T-helper 2 cell (primary cell): ENCODE measurements at regions not wholly inside any gene's neighbourhood (a gene's known extent, or its start where the extent isn't known, plus 50 kb on each side); places are given as distances from the start of the nearest gene placed in this dataset.
"Not testable (repeated sequence)": the region's sequence is repeated elsewhere in the genome, so short reads cannot be mapped to it uniquely, and the experiment has no call there.

Experiments used
- DNase-seq, 5 experiments: peaks; one replicate each; pipeline versions ENCODE4 v3.0.0 to v3.0.0-alpha.2; 2012 to 2022

DNA sequence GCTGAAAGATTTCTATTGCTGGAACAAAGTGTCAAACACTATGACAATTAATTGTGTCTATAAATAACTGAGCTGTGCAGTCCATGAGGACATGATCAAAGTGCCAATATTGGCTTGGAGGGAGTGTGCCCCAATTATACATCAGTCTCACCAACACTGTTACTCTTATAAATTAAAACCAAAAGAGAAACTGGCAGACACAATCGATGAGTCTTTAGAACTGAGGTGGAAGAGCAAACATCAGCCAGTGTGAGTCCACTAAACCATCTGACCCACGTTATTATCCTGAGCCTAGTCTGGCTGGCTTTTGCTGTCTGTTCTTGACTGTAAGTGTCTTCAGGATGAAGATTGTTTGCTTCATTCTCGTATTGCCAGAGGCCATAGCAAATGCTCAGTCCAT lies 98.9 kb downstream of the OLIG3 start:
- DNase-seq: no peak

DNA sequence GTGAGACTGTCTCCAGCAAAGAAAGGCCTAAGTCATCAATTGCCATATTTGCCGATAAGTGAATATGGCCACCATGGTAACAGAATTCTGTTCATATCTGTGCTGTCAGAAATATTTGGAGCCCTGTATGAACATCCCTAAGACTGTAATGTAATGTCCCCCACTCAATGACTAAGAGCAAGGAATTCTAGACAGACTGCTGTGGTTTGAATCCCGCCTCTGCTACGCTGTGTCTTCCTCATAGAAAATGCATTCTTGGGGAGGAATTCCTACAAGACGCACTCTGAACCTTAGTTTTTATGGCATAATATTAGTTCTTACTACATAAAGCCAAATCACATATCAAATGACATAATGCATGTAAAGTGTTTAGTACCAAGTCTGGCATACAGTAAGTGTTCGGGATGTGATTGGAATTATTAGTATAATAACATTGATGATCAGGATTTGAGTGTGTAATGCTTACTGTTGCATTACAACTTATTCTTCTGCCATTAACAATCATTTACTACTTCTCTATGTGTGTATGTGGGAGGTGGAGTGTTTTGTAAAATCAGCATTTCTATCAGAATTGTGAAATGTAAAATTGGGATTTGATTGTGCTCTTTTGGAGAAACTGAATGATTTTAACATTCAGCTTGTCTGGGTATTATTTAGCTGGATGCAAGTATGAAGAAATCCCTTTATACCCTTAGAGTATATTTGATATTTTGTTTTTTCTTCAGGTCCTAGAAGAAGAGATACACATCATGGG lies 103.0 kb downstream of the OLIG3 start:
- DNase-seq: no peak

DNA sequence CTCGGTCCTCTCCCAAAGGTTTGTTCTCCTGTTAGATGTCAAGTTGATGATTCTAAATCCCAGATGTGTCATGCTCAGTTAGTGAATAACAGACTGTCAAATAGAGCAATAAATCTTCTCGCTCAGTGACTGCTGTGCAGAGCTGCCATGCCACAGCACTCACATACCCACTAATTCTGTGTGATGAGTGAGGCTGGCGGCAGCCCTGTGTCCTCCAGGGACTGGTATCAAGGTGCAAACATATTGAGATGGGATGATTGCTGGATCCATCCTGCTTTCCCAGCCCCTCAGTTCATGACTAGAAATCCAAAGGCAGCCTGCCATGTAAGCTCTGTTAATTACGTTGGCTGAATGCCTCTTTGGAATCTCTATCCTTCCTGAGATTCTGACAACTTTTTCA lies 103.9 kb downstream of the OLIG3 start:
- DNase-seq: no peak

DNA sequence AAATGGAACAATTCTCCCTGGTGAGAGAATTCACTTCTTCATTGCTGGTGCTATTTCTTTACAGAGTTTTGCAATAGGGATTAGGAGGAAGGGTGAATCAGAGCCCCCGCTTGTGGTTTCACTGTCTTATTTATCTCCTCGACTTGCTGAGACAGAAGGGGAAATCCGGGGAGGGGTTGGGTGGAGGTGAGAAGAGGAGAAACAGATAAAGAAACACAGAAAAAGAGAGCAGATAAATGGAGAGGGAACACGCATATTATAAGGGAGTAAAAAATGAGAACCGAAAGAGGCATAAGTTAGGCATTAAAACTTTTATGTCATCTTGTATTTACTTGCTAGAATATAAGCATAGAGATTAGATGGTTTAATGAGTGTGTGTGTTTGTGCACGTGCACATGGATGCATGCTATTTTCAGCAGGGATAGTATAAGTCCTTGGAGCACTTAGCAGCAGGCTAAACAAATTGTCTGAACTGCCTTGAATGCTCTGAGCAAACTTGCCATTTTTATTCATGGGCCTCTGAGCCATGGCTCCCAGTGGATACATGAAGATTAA lies 105.0 kb downstream of the OLIG3 start:
- peak in 4 of 5 experiments; percentile 23 to 92 (median 65) for DNase-seq

DNA sequence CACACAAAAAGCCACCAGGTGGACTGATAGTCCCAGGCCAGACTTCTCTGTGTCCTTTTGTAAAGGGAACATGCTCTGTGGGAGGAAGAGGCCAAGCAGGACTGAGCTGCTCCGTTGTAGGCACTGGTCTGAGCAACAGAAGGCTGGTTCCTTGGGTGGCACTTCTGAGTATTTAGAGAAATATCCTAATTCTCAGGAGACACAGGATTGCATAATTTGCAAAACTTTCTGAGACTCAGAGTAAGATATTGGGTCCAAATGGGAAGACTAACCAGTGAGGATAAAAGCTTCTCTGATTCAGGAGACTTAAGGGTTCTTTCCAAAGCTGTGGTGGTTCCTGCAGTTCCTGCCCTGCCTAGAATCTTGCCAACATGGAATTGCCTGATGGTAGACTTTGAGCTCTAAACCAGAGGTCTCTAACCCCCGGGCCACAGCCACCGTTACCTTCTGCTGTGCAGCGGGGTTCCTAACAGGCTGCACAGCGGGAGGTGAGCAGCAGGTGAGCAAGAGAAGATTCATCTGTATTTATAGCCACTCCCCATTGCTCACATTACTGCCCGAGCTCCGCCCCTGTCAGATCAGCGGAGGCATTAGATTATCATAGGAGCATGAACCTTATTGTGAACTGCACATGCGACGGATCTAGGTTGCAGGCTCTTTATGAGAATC lies 107.0 kb downstream of the OLIG3 start:
- no peak for DNase-seq

DNA sequence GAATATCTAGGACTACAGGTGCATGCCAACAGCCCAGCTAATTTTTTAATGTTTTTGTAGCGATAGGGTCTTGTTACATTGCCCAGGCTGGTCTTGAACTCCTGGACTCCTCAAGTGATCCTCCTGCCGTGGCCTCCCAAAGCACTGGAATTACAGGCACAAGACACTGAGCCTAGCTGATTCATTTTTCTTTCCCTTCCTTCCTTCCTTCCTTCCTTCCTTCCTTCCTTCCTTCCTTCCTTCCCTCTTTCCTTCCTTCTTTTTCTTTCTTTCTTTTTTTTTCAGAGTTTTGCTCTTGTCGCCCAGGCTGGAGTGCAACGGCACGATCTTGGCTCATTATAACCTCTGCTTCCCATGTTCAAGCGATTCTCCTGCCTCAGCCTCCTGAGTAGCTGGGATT lies 110.9 kb downstream of the OLIG3 start:
- DNase-seq: not testable (repeated sequence)

DNA sequence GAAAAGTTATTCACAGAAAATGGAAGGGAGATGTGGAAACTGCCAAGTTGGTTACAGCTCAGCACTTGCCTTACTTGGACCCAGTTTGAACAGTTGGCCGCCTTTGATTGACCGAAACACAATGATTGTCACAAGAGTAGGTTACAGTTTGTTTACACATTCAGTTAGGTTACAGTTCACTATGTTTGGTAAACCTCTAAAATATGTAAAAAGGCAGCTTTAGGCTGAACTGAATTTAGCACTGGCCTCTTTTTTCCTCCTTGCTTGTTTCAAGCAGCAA lies 116.2 kb downstream of the OLIG3 start:
- DNase-seq: no peak

DNA sequence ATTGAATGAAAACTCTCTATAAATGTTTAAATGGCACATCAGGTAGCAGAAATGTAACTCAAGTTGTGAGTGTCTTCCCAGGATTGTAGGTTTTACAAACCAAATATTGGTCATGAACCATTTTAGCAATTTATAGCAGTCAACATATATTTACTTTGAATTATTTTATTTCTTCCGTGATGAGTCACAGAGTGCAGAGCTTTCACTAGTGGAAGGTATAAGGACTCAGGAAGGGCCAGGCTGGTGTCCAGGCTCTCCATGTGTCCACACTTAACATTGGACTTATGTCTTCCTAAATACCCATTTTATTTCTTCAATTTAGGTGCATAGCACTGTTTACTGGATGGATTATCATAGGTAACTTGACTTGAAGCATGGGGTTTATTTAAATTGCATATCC lies 120.9 kb downstream of the OLIG3 start:
- DNase-seq: no peak

DNA sequence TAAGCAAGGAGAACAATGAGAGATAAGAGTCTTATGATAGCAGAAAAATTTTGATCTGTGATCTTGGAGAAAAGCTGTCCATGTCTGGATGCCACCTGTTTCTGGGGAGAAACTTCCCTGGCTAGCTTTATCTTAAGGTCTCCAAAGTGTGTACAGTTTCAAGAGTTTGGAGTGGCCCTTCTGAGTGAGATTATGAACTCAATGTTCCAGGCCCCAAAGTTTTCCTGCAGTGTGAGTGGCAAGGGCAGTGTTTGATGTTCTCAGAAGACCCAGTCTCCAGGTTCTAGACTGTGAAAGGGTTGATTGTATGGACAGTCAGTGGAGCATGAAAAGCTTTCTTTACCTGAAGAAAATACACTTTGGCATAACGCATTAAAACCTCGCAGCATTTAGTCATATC lies 121.7 kb downstream of the OLIG3 start:
- DNase-seq: no peak

DNA sequence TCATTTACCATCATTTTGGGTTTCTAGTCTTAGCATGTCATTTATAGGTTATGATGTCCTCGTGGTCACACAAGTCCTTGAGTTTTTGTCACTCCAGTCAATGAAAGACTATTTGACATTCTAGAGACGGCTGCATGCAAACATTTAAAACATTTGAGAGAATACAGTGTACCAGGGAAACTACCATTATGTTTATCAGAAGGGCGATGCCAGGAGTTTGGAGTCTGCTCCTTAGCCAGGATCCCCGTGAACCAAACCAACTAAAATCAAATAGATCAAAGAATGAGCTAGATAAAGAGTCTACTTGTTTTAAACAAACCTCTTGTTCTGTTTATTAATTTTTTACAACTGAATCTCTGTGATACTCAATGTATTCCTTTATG lies 122.6 kb downstream of the OLIG3 start:
- DNase-seq: no peak

DNA sequence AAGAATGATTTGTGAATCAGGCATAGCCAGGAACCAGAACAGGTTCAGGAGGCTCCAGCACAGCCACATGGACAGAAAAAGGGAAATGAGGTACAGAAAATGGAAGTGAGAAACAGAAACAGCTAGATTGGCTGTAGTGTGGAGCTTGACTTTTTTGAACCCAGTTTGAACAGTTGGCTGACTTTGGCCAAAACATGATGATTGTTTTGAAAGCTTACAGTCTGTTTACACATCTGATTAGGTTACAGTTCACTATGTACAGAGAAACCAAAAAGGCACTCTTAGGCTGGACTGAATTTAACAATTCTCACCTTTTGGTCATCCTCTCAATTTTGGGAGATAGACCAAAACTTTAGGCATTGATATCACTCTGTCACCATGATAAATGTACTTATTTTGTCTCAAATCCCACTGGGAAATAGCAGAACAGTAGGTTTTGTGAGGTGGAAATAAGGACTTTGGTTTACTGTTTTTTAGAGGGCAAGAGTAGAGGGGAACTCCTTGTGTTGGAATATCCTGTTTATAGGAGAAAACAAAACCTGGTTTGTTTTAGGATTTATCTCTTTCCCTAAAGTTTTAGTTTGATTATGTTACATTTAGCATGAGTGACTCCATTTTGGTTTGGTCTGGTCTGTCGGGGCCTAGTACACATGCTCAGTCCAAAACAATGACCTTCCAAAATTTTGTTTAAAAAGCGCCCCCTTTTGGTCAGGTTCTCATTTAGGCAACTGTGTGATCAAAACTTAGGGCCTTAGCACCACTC lies 123.1 kb downstream of the OLIG3 start:
- DNase-seq: no peak

DNA sequence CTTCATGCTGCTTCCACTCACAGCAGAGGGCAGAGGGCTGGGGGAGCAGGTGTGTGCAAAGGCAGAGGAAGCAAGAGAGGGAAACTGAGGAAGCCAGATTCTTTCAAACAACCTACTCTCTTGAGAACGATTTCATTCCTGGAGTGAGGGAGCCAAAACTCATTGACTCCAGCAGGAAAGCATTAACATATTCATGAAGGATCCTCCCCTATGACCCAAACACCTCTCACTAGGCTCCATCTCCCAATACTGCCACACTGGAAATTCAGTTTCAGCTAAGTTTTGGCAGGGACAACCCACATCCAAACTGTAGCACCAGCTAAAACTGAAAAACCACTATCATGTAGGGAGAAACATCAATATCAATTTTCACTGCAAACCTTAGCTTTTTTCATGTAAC lies 125.1 kb downstream of the OLIG3 start:
- no peak for DNase-seq

DNA sequence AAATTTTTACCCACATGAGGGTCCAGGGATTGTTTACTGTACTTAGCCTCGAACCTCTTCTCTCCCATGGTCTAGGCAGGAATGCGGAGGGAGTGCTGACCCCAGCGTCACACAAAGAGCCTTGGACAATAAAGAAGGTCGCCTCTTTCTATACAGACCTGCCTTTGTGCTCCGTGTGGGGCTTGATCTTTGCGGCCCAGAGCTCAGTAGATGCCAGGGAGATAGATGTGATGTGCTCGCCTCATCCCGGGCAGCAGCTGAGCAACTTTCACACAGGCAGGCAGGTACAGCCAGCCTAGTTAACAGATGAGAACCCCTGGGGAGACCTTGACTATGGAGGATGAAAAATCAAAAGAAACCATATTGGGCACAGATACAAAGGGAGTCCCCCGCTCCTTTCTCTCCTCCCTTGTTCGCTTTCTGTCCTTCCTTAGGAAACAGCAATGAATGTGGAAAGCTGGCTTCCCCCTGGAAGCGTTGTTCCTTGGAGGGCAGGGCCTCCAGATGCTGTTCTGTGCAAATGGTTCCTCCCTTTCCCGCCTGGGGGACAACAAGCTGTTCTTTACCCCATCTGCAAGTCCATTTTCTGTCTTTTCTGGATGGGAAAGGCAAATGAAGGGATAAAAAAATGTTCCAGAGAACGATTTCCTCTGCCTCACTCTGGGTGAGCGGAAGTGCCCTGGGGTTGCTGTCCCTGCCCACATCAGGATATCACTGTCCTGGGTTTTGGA lies 128.3 kb downstream of the OLIG3 start:
- no peak for DNase-seq

DNA sequence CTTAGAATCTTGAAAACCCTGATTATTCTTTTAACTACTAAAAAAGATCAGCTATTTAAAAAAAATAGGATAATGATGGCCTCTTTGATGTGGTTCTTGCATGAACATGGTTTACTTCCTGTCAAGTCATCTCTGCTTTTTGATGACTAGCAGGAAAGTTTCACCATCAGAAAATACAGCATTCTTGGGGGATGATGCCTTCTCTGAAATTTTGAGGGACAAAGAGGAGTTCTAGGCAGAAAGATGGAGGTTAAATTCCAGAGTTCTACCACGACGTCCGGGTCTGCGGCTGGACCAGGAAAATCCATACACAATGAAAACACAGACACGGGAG lies 130.4 kb downstream of the OLIG3 start:
- peak in 2 of 5 experiments; percentile 38 to 83 for DNase-seq

DNA sequence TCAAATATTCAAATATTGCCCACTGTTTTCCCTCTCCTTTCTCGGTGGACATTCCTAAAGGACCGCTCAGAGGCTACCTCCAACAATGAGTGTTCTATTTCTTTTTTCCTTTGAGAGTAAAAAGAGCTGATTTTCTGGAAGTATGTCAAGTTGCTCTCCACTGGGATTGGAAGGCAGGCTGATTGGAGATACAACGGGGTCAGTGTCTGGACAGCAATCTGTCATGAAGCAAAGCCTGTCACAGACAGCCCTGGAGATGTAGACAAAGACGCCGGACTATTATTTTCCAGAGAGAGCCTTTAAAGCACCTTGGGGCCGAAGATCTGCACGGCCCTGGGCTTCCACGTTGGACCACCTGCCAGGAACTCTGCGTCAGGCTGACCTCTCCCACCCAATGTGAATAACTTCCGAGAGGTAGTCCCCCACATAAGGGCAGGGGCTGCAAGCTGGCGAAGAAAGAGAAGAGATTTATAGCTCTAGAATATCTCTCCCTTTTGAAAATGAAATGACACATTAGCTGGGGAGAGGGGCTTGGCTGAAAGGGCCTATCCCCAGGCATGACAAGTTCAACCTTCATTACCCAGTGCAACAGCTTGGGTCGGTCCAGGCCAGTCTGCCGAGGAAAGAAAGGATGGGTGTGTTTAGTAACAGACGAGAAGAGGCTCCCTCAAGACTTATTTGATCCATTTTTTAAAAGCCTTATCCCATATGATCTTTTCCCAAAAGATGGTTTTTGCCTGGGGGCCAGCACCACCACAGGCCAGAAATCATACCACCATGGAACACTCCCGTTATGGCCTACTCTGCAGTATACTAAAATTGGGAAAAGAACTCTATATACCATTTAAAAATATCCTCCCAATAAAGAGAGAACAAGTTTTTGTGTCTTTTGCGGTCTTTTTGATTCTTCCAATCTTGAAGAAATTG lies 131.1 kb downstream of the OLIG3 start:
- DNase-seq: no peak

DNA sequence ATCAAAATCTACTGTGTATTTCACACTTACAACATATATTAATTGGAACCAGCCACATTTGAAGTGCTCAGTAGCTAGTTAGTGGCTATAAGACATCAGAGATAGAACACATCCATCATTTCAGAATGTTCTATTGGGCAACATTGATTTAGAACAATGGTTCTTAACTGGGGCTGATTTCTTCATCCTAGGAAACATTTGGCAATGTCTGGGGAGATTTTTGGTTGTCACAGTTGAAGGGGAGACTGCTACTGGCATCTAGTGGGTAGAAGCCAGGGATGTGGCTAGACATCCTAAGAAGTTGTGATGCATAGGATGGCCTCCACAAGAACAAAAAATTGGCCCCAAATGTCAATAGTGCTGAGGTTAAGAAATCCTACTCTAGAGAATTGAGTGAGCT lies 132.5 kb downstream of the OLIG3 start:
- no peak for DNase-seq

DNA sequence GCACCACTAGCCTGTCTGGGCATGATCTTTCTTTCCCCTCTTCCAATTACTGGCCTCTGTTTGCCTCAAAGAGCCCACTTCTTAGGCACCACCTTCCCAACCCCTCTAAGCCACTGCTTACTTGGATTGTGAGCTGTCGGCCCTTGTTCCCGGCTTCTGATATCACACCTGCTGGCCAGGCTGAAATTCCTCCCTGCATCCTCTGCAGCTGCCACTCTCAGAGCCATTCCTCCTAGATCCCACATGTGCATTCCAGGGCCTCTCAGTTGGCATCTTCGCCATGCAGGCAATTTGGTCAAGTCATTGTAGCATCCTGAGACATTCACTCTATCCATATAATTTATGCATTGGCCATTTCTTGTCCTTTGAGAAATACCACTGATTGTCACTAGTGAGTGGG lies 135.9 kb downstream of the OLIG3 start:
- DNase-seq: no peak

DNA sequence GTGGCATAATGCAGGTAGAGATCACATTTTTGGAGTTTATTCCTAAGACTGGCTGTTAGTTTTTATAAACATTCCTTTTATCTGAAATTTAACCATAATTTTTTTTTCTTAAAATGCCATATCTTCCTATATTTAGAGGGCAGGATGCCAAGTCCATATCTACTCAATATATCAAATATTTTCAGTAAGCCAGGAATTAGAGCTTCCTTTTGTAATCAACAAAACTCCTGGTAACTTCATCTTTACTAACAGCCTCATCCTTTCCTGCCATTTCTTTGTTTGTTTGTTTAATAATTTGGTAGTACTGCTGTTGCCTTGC lies 136.3 kb downstream of the OLIG3 start:
- no peak for DNase-seq

DNA sequence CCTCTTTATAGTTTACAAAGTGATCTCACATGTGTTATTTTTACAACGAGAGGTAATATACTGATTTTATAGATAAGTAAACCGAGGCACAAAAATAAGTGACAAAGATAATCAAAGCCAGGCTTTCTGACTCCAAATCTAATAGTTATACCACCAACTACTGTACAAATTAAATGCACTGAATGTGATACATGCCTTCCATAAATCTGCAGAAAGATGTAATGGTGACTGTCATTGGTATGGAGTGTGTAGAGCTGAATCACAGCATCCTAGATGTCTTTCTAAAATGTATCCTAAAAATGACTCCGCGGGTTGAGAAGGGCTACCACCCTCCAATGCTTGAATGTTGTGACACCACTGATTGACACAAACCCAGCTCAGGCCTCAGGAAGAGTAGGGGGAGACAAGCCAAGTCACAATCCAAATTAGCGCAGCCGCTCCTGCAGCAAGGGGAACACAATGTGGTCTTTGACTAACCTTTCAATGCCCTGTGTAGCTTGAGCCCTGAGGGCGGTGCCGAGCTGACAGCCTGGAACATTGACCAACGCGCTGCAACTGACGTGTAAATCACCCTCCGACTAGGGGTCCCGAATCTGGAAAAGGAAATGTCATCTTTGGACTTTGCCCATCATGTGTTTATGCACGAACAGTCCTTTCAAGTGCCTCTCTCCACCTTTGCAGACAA lies 136.8 kb downstream of the OLIG3 start:
- DNase-seq: no peak

DNA sequence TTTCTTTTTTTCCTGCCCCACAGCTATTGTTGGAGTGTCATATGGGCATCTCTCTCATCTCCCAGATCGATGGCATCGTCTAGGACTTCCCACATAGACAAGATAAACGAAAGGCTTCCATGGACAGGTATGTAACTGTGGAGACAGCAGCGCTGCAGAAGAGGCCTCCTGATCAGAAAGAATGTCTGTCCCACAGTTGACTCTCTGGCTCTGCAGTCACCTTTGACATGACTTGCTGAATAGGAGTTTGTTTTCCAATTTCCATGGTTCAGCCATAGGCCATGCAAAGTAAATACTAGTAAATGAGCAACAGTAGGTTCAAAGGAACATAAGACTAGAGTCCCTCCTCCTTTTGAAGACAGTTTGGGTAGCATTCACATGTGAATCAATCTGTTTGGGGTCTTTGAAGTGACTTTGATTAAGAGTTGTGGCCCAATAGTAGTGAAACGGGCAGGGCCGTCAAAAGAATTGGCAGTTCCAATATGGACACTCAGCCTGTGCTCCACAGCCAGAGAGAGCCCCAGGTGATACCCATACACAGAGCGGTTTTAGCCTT lies 134.7 kb upstream of the IFNGR1 start:
- no peak for DNase-seq

DNA sequence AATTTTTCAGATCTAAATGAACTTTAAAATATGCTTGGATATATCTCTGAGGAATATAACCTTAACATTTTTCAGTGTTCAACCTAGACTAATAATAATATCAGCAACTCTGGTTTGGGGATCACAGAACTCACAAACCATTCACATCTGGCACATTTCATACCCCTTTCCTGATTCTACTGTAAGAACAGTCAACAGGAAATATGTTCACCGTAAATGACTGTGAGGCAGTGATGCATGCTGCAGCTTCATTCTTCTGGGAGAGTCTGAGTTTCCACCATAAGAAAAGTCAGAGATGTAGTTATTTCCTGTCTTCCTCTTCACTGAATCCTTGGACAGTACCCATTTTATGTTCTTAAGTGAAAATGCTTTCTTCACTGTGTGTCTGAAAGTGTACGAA lies 134.2 kb upstream of the IFNGR1 start:
- peak in 1 of 5 experiments; percentile 53 for DNase-seq
